Suppressor macrophage treated with lipopolysaccharide for 1 hour (primary cell): ENCODE measurements at regions not wholly inside any gene's neighbourhood (a gene's known extent, or its start where the extent isn't known, plus 50 kb on each side); places are given as distances from the start of the nearest gene placed in this dataset.

Source experiments
- DNase-seq, 3 donors: peaks; one replicate each; pipeline ENCODE4 v3.0.0-alpha.2; 2020 to 2022

DNA sequence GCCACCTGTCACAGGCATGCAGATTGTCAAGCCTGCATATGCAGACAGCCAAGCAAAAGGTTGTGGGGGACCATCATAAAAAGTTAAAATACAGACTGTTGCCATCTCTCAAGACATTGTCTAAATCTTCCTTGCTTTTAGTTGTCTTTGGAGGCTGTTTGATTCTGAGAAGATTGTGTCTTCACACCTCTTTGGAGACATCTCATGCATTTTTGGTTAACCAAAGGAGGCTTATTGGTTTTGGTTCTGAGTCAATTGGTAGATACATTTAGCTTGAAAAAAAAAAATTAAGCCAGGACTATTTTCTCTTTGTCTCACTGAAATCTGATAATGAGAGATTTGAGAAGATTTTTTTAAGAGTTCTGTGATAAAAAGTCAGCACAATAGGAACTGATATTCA is 217.6 kb downstream of the LYPLAL1 start:
- no peak for DNase-seq

GRCh38 chr1:219387211-219387610 is 213.5 kb downstream of the LYPLAL1 start:
- DNase-seq = no peak

- peak in 2 of 3 donors; percentile 14 to 40 for DNase-seq
These were observed 212.2 kb downstream of the LYPLAL1 start for GRCh38 chr1:219385787-219386427.

DNA sequence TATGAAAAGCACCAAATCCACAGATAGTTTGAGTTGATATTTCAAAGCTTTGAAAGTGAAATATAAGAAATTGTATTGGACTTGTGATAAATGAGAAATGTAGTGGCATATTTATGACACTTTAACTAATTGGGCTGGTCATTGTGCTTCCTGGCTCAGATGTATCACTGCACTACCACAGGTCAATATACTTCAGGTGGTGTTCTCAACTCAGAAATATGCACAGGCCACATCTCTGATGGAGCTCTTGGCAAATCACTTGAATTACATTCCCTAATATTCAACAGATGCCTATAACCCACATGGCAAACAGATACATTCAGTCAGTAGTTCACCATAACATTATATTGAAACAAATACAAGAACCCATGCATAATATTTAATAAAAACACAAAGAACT is 209.6 kb downstream of the LYPLAL1 start:
- DNase-seq = no peak

DNA sequence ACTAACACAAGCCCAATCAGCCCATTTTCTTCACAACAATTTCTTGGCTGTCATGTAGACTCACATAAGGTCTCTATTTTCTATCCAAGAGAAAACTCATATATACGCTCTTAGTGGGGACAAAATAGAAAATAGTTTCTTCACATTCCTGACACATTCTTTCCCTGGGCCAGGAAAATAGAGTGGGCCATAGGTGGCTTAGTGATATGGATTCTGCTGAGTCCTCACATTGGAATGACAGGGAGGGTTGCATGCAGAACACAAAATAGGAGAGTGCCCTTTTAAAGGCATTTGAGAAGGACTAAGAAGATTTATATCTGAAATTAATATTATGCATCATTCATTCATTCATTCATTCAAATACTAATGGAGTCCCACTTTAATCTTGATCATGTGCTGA is 207.7 kb downstream of the LYPLAL1 start:
- DNase-seq = no peak

GRCh38 chr1:219380463-219380862 is 206.8 kb downstream of the LYPLAL1 start:
- no peak for DNase-seq

- DNase-seq = no peak
These were observed 206.0 kb downstream of the LYPLAL1 start for GRCh38 chr1:219379691-219380090.

DNA sequence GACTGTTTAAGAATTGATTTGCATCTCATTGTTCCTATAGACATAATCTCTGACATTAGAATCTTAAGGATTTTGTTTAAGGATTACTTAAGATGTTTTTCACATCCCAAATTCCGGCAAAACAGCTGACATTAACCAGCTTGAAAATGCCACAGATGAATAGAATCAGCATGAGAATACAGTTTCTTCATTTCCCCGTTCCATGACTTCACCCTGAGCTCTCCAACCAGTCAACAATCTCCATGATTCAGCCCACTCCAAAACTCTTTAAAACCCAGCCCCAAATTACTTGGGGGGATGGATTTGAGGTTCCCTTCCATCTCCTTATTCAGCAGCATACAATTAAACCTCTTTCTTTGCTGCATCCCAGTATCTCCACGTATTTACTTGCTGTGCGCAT is 201.0 kb downstream of the LYPLAL1 start:
- DNase-seq = no peak

DNA sequence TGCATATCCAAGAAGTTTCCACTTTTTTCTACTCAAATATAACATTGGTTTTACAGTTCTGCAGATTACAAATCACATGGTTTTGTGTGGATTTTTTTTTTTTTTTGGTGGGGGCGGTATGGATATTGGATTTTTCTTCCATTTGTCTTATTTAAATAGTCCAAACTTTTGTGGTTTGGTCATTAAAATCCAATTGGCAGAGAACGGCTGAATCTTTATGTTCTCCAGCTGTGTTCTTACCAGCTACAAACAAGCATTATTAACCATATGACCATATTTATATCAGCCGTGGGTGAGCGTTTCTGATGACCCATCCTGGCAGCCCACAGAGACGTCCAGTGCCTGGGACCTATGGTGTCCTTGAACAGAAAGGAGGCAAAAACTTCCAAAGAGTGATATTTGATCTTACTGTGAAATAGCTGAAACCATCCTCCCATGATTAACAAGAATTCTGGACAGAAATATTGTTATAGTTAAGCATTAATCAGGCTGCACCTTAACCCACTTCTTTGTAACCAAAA is 200.4 kb downstream of the LYPLAL1 start:
- no peak for DNase-seq

DNA sequence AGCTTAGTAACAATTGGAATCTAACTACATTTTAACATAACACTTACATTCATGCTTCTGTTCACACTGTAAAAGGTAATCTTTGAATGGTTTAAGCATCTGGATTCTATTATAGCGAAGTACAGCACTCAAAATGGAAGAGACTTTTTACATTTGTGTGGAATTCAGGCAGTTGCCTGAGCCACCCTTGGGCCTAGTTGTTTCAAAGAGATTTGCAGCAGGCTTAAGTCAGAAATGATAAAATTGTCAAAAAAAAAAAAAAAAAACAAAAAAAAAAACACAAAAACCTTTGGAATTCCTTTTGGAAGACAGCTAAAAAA is 199.9 kb downstream of the LYPLAL1 start:
- no peak for DNase-seq

- DNase-seq = no peak
These were observed 199.4 kb downstream of the LYPLAL1 start for GRCh38 chr1:219372916-219373615.

DNA sequence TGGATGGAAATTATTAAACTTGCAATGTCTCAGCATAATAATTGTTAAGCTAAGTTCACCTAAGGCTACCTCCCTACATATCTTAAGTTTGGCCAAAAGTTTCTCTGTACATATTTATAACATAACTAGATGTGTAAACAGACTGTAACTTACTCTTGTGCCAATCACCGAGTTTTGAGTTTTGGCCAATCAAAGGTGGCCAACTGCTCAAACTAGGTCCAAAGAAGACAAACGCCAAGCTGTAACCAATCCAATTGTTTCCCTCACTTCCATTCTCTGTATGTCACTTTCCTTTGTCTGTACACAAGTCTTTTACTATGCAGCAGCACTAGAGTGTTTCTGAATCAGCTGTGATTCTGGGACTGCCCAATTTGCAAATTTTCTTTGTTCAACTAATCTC is 197.8 kb downstream of the LYPLAL1 start:
- DNase-seq = no peak

- no peak for DNase-seq
These were observed 193.8 kb downstream of the LYPLAL1 start for GRCh38 chr1:219367496-219367895.

DNA sequence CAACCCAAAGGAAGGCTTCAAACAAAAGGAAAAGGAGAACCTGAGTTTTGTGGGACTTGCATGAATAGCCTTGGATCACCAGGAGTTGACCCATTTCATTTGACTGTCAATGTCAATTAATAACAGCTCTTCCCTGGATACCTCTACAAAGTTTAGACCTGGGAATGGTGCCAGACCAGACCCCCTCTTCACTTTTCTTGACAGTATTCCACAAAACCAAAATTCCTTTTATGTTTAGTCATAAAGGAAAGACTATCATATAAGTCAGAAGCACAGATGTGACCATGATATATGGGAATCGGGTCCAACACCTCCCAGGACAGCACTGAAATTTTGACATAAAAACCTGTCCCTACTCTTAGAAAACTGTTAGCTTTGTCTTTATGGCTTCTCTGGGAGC is 191.8 kb downstream of the LYPLAL1 start:
- DNase-seq = no peak

GRCh38 chr1:219362702-219363101 is 189.0 kb downstream of the LYPLAL1 start:
- DNase-seq = no peak

GRCh38 chr1:219359126-219359525 is 185.4 kb downstream of the LYPLAL1 start:
- no peak for DNase-seq

DNA sequence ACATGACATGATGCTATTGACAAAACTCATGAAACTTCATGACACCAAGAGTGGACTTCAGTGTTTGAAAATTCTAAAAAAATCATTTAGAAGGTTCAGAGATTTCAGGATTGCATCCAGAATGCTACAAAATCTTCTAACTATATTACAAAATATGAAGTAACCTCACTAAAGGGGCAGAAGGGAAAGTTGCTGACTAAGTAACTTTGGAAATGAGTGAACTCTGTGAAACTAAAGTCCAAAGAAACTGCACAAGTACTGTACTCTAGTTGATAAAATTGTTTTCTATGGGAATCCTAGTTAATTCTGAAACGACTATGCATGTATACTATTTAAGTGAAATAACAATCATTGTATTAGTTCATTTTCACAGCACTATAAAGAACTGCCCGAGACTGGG is 184.4 kb downstream of the LYPLAL1 start:
- no peak for DNase-seq

DNA sequence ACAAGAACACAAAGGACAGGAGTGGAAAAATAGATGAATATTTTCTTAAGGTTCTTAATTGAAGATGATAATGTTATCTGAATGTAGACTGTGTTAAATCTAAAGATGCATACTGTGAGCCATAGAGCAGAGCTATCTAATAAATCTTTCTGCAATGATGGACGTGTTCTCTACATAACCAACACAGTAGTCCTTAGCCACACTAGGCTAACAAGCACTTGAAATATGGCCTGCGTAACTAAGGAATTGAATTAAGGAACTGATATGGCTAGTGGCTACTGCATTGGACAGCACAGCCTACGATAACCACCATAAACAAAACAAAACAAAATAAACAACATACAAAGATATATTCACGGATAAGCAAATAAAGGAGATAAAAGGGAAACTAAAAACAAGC is 181.3 kb downstream of the LYPLAL1 start:
- no peak for DNase-seq

DNA sequence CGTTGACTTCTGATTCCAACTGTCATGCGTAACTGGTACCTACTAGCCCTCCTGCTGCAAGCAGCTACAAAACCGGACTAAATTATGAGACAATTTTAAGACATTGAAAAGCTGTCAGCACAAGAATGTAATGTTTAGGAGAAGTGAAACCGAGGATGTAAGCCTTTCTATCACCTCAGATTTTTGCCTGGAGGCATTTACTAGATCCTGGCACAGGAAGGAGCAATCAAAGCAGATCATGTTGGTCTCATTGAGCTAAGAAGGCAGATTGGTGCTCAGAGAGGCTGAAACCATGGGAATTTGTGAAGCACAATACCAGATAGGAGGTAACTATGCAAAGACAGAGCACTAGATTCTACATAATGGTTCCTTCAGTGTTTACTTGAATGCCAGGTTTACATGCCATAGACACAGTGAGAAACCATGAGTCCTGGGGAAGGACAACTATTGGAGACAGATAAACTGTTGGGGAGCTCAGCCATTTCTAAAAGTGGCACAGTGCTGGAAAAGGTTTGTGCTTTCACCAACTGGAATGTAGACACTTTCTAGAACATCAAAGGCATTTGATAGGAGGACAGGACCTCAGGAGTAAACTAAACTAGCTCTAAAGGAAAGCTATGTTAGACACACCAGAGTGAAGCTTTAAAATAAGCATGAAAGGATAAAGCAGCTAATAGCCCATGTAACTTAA is 179.4 kb downstream of the LYPLAL1 start:
- no peak for DNase-seq

- DNase-seq = no peak
These were observed 176.7 kb downstream of the LYPLAL1 start for GRCh38 chr1:219350172-219350931.

DNA sequence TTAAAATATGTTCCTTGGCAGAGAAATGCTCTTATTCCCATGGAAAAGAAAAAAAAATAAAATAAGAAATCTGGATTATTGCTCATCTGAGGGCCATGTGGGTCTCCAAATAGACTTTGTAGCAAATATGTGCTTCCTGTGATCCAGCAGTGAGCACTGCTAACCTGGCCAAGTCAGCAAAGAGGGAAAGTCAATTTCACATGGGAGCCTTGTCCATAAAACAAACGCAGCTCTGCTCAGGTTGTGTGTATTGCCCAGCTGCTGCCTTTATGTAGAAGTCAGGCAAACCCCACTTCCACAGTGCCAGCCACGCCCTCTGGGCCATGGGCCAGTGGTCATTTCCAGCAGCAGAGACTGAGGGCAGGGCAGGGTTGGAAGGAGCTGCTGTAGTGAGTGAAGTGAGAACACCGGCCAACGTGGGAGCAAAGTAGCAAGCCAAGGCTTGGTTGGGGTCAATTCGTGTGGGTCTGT is 174.3 kb downstream of the LYPLAL1 start:
- no peak for DNase-seq

DNA sequence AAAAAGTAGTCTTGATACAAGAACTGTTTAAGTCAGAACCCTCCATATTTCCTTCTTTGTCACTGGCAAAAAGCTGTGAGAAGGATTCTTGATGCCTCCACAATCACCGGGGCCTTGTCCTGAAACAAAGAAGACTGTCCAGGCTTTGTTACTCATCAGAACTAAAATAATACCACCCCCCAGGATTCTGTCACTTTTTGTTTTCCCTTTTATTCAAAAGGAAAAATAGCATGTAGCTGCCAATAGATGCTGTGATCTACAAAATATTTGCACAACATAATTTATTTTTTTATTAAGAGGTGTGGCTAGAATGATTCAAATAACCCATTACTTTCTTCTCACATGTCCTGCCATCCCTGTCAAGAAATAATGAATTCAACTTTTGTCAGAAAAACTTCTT is 173.7 kb downstream of the LYPLAL1 start:
- DNase-seq = no peak

GRCh38 chr1:219345953-219346352 is 172.3 kb downstream of the LYPLAL1 start:
- DNase-seq = no peak
